Activated CD8-positive, alpha-beta memory T cell treated with anti-CD3 and anti-CD28 coated beads, Interleukin-2, amount 10 ng/mL, durations not matched to agents 7 days and 5 days (primary cell): ENCODE measurements at regions not wholly inside any gene's neighbourhood (a gene's known extent, or its start where the extent isn't known, plus 50 kb on each side); places are given as distances from the start of the nearest gene placed in this dataset.
"Not testable (repeated sequence)": the region's sequence is repeated elsewhere in the genome, so short reads cannot be mapped to it uniquely, and the experiment has no call there.

Experiments
- ATAC-seq: fragments of 150-1000 bp; cut with Tn5 transposase; one replicate; pipeline ENCODE4 v1.10.0; 2021; ENCODE audit warnings: moderate library complexity
- CTCF ChIA-PET: fragments of 350-600 bp; sonication (Branson Sonifier 250); formaldehyde crosslinking; loops from one replicate; lab custom pipeline; 2021; ENCODE audit warnings: antibody characterized with exemption; lab: Charles Lee
- DNase-seq: peaks from one replicate; pipeline ENCODE4 v3.0.0-alpha.2; 2020
- H3K27ac Mint-ChIP-seq: one replicate; pipeline ENCODE4 v1.8.0; 2021; ENCODE audit warnings: mild to moderate bottlenecking, mixed read lengths
- H3K27me3 Mint-ChIP-seq: one replicate; pipeline ENCODE4 v1.8.0; 2021; ENCODE audit warnings: mixed read lengths
- H3K36me3 Mint-ChIP-seq: one replicate; pipeline ENCODE4 v1.8.0; 2021; ENCODE audit warnings: mild to moderate bottlenecking, mixed read lengths
- H3K4me1 Mint-ChIP-seq: one replicate; pipeline ENCODE4 v1.8.0; 2021; ENCODE audit warnings: mixed read lengths
- H3K4me3 Mint-ChIP-seq: one replicate; pipeline ENCODE4 v1.8.0; 2021; ENCODE audit warnings: mild to moderate bottlenecking, moderate library complexity, mixed read lengths
- H3K9me3 Mint-ChIP-seq: one replicate; pipeline ENCODE4 v1.8.0; 2022; ENCODE audit warnings: low read depth, mixed read lengths

- H3K27ac Mint-ChIP-seq = no peak overlapping the region
- CTCF ChIA-PET = no interaction called here
- peaks cover 2% of the 10 kb centered on the region for H3K27me3 Mint-ChIP-seq
- DNase-seq (no peak), ATAC-seq (no peak)
- H3K36me3 Mint-ChIP-seq = no peaks in the 10 kb centered on the region
- no peak overlapping the region for H3K4me3 Mint-ChIP-seq
- no peaks in the 10 kb centered on the region for H3K9me3 Mint-ChIP-seq
- H3K4me1 Mint-ChIP-seq = no peaks in the 10 kb centered on the region
These were observed 291.1 kb upstream of the NFIA start for GRCh38 chr1:60791226-60791625.

- H3K4me1 Mint-ChIP-seq, H3K27me3 Mint-ChIP-seq, H3K9me3 Mint-ChIP-seq, CTCF ChIA-PET, H3K4me3 Mint-ChIP-seq, DNase-seq, H3K36me3 Mint-ChIP-seq, ATAC-seq, H3K27ac Mint-ChIP-seq: not testable (repeated sequence)
These were observed 309.3 kb upstream of the NFIA start for GRCh38 chr1:60773099-60773498.

DNA sequence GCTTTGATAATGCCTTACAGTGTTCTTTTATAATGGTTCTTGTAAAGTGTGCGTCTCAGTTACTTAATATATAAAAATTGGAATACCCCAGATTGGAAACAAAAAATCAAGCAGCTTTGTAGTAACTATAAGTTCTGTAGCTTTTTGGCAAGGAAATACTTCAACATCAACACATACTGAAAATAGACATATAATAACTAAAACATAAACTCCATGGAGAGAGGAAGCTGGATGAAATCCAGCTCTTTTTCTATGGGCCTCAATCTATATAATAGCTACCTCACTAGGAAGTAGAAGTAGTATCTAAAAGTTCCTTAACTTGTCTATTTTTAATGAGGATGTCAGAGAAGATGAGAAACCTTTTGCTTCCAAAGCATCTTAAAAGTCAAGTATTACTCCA lies 313.3 kb upstream of the NFIA start:
- H3K4me1 Mint-ChIP-seq = no peaks in the 10 kb centered on the region
- H3K4me3 Mint-ChIP-seq = no peak overlapping the region
- no peaks in the 10 kb centered on the region for H3K36me3 Mint-ChIP-seq
- H3K27me3 Mint-ChIP-seq = no peaks in the 10 kb centered on the region
- DNase-seq = no peak
- CTCF ChIA-PET = no interaction called here
- no peak overlapping the region for H3K27ac Mint-ChIP-seq
- H3K9me3 Mint-ChIP-seq = no peaks in the 10 kb centered on the region
- no peak for ATAC-seq

DNA sequence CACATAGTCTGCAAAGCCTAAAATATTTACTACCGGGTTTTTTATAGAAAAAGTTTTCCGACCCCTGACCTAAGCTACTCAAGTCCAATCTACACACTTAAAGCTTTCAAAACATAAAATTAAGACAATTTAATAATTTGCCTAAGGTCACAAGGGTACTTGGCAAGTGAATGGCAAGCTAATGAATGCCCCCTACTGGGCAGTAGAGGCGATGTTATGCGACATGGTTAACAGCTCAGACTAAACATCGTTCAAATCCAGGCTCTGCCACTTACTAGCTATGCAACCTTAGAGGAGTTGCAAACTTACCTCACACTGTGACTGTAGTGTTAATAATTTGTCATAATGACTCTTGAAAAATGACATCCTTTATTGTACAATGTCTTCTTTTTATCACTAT lies 317.2 kb upstream of the NFIA start:
- no peak overlapping the region for H3K4me3 Mint-ChIP-seq
- H3K27me3 Mint-ChIP-seq = no peaks in the 10 kb centered on the region
- no peaks in the 10 kb centered on the region for H3K36me3 Mint-ChIP-seq
- no peak for DNase-seq
- ATAC-seq = no peak
- CTCF ChIA-PET = interaction anchor here (0.9 to 1.1 kb wide), 2 partner anchors 11 to 484 kb away, joined by 4 to 7 read pairs; no protein-coding TSS in a partner anchor
- no peaks in the 10 kb centered on the region for H3K9me3 Mint-ChIP-seq
- H3K27ac Mint-ChIP-seq = no peak overlapping the region
- no peaks in the 10 kb centered on the region for H3K4me1 Mint-ChIP-seq

DNA sequence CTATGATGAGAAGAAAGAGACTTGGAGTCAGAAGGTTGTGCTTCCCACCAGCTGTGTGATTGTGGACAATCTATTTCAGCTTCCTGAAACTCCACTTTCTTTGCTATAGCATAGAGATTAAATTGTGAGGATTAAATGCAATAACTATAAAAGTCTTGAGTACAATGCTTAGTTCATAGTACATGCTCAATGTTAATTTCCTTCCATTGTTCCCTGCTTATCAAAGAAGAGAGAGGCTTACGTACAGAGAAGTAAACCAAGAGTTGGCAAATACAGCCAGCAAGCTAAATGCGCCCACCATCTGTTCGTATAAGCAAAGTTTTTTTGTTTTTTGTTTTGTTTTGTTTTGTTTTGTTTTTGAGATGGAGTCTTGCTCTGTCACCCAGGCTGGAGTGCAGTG lies 317.9 kb upstream of the NFIA start:
- H3K9me3 Mint-ChIP-seq = no peaks in the 10 kb centered on the region
- DNase-seq = no peak
- no peak overlapping the region for H3K4me3 Mint-ChIP-seq
- H3K36me3 Mint-ChIP-seq = no peaks in the 10 kb centered on the region
- no peak for ATAC-seq
- H3K27me3 Mint-ChIP-seq = no peaks in the 10 kb centered on the region
- H3K27ac Mint-ChIP-seq = no peak overlapping the region
- CTCF ChIA-PET = interaction anchor here (1.1 kb wide), 1 partner anchor 483 kb away, joined by 7 read pairs; no protein-coding TSS in a partner anchor
- no peaks in the 10 kb centered on the region for H3K4me1 Mint-ChIP-seq

GRCh38 chr1:60763741-60764140 lies 318.6 kb upstream of the NFIA start:
- Mint-ChIP-seq H3K27ac (no peak overlapping the region), H3K4me3 (no peak overlapping the region), H3K9me3 (no peaks in the 10 kb centered on the region), H3K36me3 (no peaks in the 10 kb centered on the region), H3K4me1 (no peaks in the 10 kb centered on the region), H3K27me3 (no peaks in the 10 kb centered on the region)
- ATAC-seq (no peak), DNase-seq (no peak)
- CTCF ChIA-PET = interaction anchor here (0.6 kb wide), 1 partner anchor 279 kb away, joined by 5 read pairs; no protein-coding TSS in a partner anchor

DNA sequence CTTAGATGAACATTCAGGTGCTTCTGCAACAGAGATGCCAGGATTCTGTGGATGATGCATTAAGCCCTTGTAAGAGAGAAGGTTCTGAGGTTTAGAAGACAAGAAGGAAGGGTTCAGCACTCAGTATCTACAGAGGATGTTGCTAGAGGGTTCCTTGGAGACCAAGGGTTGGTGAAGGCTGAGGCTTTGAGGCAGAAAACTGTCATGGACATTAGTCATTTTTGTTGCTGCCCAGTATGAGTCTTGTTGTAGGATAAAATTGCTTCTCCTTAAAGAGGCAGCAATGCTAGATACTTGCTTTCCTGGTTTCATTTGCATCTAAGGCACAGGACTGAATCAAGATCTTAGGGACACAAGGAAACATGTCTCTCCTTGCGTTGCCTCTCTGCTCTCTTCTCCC lies 319.4 kb upstream of the NFIA start:
- H3K27ac Mint-ChIP-seq = no peak overlapping the region
- ATAC-seq = no peak
- no peaks in the 10 kb centered on the region for H3K4me1 Mint-ChIP-seq
- no peaks in the 10 kb centered on the region for H3K9me3 Mint-ChIP-seq
- no peak for DNase-seq
- no peak overlapping the region for H3K4me3 Mint-ChIP-seq
- CTCF ChIA-PET = no interaction called here
- no peaks in the 10 kb centered on the region for H3K36me3 Mint-ChIP-seq
- no peaks in the 10 kb centered on the region for H3K27me3 Mint-ChIP-seq

- DNase-seq = no peak
- no peak for ATAC-seq
- no peaks in the 10 kb centered on the region for H3K4me1 Mint-ChIP-seq
These were observed 320.2 kb upstream of the NFIA start for GRCh38 chr1:60762176-60762575.

GRCh38 chr1:60759291-60759690 lies 323.1 kb upstream of the NFIA start:
- Mint-ChIP-seq H3K9me3 (no peaks in the 10 kb centered on the region), H3K4me1 (no peaks in the 10 kb centered on the region), H3K27ac (no peak overlapping the region), H3K27me3 (no peaks in the 10 kb centered on the region), H3K4me3 (no peak overlapping the region), H3K36me3 (no peaks in the 10 kb centered on the region)
- DNase-seq = no peak
- no peak for ATAC-seq
- CTCF ChIA-PET = no interaction called here

More at GRCh38 chr1:60762176-60762575, 320.2 kb upstream of the NFIA start:
- no peak overlapping the region for H3K4me3 Mint-ChIP-seq
- H3K27me3 Mint-ChIP-seq = no peaks in the 10 kb centered on the region
- H3K36me3 Mint-ChIP-seq = no peaks in the 10 kb centered on the region
- no peaks in the 10 kb centered on the region for H3K9me3 Mint-ChIP-seq
- H3K27ac Mint-ChIP-seq = no peak overlapping the region
- CTCF ChIA-PET = no interaction called here

DNA sequence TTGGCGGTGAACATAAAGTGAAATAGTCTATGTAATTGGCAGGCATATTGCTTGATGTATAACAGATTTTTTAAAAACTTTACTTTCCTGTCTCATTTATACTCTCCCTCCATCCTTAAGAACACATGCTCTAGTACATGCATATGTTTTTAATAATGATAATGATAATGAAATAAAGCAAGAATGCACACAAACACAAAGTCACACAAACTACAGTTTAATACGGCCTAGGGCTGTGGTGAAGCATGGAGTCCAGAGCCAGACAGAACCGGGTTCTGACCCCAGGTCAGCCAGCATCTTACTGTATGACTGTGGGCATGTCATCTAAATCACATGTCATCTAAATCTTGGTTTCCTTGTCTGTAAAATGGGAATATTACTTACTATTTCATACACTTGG lies 324.9 kb upstream of the NFIA start:
- Mint-ChIP-seq H3K27ac (no peak overlapping the region), H3K27me3 (no peaks in the 10 kb centered on the region), H3K36me3 (no peaks in the 10 kb centered on the region), H3K9me3 (no peaks in the 10 kb centered on the region), H3K4me1 (no peaks in the 10 kb centered on the region), H3K4me3 (no peak overlapping the region)
- DNase-seq = no peak
- CTCF ChIA-PET = no interaction called here
- ATAC-seq = no peak

DNA sequence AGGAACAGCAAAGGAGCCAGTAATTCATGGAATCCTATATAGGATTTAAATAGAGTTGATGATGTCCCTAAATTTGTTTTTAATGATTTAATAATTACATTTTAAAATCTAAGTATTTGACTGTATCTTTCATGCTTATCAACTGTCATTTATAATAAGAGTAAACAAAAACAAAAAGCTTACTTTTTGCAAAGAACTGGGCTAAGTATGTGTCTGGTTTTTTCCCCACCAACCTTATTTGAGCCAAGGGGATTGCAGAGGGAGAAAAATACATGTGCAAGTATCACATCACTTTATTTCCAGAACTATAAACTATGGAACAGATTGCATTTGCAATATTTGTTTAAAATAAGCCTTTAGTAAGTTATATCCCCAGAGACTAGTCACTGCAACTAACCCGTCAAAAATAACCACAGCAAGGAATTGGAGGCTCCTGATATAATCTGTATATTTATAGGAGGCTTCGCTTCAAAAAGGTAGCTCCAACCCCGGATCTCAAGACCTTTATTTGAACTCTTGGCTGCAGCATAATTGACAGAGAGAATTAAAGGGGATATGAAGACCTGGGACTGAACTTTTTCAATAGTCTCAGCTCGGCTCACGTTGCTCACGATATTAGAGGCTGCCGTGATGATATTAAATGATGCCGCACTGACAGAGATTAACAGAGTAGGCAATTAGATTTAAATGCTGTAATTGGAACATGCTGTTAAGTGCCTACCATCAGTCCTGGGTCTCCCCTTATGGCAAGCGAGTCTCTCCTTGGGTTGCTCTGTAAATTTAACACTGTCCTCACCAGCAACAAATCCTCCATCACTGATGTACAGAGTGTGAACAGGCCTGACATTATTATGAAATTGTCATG lies 329.1 kb upstream of the NFIA start:
- Mint-ChIP-seq H3K4me1 (no peaks in the 10 kb centered on the region), H3K27ac (no peak overlapping the region), H3K9me3 (no peaks in the 10 kb centered on the region), H3K36me3 (no peaks in the 10 kb centered on the region), H3K27me3 (no peaks in the 10 kb centered on the region), H3K4me3 (no peak overlapping the region)
- CTCF ChIA-PET = interaction anchor here (1.8 kb wide), 1 partner anchor 12 kb away, joined by 4 read pairs; no protein-coding TSS in a partner anchor
- DNase-seq (no peak), ATAC-seq (no peak)

DNA sequence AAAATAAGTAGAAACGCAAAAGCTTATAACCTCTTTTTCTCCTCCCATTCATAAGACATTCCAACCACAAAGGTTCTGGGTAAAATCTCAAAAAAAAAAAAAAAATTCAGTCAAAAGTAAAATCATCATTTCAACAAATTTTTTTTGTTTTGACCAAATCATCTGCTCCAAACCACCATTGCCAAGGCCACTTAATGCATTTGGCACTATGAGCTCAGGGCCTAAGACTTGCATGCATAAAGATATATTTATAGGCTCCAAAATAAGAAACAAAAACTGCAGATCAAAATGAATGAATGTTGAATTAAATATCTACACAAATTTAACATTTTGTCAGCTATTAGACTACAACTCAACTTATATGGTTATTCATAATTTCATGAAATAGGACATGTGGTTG lies 331.1 kb upstream of the NFIA start:
- no peak overlapping the region for H3K27ac Mint-ChIP-seq
- DNase-seq (no peak), ATAC-seq (no peak)
- CTCF ChIA-PET = no interaction called here
- H3K4me3 Mint-ChIP-seq = no peak overlapping the region
- H3K4me1 Mint-ChIP-seq = no peaks in the 10 kb centered on the region
- no peaks in the 10 kb centered on the region for H3K27me3 Mint-ChIP-seq
- H3K36me3 Mint-ChIP-seq = no peaks in the 10 kb centered on the region
- no peaks in the 10 kb centered on the region for H3K9me3 Mint-ChIP-seq

DNA sequence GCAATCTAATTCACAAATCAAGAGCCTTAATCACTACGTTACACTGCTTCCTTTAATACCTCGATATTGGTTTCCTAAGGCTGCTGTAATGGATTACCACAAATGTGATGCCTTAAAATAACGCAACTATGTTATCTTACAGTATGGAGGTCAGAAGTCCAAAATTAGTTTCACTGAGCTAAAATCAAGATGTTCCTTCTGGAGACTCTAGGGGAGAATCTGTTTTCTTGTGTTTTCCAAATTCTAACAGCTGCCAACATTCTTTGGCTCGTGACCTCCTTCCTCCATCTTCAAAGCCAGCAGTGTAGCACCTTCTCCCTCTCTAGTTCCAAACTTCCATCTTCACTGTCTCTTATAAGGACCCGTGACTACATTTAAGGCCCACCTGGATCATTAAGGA lies 335.0 kb upstream of the NFIA start:
- Mint-ChIP-seq H3K27me3 (no peaks in the 10 kb centered on the region), H3K27ac (no peak overlapping the region), H3K4me1 (no peaks in the 10 kb centered on the region), H3K4me3 (no peak overlapping the region), H3K9me3 (no peaks in the 10 kb centered on the region), H3K36me3 (no peaks in the 10 kb centered on the region)
- ATAC-seq (no peak), DNase-seq (no peak)
- CTCF ChIA-PET = no interaction called here

GRCh38 chr1:60746278-60746791 lies 336.0 kb upstream of the NFIA start:
- DNase-seq (no peak), ATAC-seq (no peak)
- Mint-ChIP-seq H3K36me3 (no peaks in the 10 kb centered on the region), H3K9me3 (no peaks in the 10 kb centered on the region), H3K27me3 (no peaks in the 10 kb centered on the region), H3K4me3 (no peak overlapping the region), H3K4me1 (no peaks in the 10 kb centered on the region), H3K27ac (no peak overlapping the region)
- CTCF ChIA-PET = no interaction called here
